ENCODE measurements at regions not wholly inside any gene's neighbourhood (a gene's known extent, or its start where the extent isn't known, plus 50 kb on each side); places are given as distances from the start of the nearest gene placed in this dataset.

DNA sequence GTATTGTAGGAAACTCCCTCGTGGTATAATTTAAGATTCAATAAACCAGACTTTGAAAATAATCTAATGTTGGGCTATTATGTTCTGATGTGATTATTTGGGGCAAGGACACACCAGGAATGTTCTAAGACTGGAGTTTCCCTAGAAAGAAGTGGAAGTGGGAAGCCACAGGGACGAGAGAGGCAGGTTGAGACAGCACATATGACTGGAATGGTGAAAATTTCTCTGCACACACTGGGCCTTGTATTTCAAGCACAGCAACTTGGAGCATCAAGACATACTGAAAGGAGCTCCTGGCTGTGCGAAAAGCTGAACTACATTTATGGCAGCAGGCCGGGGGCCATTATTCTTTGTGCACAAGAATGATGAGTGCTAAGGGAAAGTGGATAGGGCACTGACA lies 98.2 kb downstream of the CETN3 start:
- Histone ChIP-seq H3K4me3 (no peak overlapping the region), H3K9me3 (no peaks in the 10 kb centered on the region), H3K4me1 (peaks cover 0 to 6% (median 0%) of the 10 kb centered on the region in 4 donors), H3K27ac (no peak overlapping the region), H3K36me3 (no peaks in the 10 kb centered on the region), H3K27me3 (no peaks in the 10 kb centered on the region)
- no peak for DNase-seq
- intact Hi-C loops (cut with DNase I; ENCODE audit: low total_unique reads) = no loop called here
- 49 to 73% (median 55%) methylated on average over 4 of the region's 4 CpGs for WGBS, 5 donors
- TF ChIP-seq EP300 (IDR thresholded peaks at IDR 0.05) (no peak), POLR2AphosphoS5 (IDR thresholded peaks at IDR 0.05) (no peak), POLR2A (IDR thresholded peaks at IDR 0.05) (no peak)
- TF ChIP-seq, protein P1, sequence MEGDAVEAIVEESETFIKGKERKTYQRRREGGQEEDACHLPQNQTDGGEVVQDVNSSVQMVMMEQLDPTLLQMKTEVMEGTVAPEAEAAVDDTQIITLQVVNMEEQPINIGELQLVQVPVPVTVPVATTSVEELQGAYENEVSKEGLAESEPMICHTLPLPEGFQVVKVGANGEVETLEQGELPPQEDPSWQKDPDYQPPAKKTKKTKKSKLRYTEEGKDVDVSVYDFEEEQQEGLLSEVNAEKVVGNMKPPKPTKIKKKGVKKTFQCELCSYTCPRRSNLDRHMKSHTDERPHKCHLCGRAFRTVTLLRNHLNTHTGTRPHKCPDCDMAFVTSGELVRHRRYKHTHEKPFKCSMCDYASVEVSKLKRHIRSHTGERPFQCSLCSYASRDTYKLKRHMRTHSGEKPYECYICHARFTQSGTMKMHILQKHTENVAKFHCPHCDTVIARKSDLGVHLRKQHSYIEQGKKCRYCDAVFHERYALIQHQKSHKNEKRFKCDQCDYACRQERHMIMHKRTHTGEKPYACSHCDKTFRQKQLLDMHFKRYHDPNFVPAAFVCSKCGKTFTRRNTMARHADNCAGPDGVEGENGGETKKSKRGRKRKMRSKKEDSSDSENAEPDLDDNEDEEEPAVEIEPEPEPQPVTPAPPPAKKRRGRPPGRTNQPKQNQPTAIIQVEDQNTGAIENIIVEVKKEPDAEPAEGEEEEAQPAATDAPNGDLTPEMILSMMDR (IDR thresholded peaks at IDR 0.05) = no peak

DNA sequence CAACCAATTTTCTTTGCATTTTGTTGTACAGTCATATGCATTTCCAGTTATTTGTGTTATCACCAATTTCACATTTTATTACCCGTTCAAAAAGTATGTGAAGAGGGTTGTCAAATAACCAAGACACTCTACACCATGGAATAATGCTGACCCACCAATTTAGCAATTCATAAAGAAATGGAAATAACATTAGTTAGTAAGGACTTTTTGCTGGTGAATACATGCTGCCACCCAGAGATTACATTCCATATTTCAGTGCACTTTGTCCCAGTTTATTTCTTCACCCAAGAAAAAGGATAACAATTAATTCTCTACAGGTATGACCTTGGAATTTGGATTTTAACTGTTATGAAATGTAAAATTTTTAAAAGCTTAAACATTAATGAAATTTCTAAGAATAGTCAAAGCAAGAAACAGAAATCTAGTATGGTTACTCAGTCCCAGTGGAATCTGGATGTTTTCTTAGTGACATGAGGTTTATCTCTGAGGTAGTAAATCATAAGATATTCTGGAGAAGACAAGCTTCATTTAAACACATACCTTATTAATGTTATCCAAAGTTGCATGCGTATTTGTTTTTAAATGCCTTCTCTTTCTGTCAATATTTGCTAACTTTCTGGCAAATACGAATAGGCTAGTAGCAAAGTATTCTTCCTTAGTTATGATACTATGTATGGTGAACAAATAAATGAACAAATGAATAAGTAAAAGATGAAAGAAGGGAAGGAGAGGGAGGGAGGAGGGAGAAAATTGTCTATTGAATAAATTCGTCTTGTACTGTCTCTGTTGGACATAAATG lies 100.6 kb downstream of the CETN3 start:
- 34 to 53% (median 45%) methylated on average over 4 of the region's 4 CpGs for WGBS, 5 donors
- no peak for TF ChIP-seq EP300 (IDR thresholded peaks at IDR 0.05)
- TF ChIP-seq POLR2AphosphoS5 (IDR thresholded peaks at IDR 0.05) = no peak
- no peak for TF ChIP-seq POLR2A (IDR thresholded peaks at IDR 0.05)
- TF ChIP-seq, protein P1 (IDR thresholded peaks at IDR 0.05) = no peak
- DNase-seq = no peak
- no peaks in the 10 kb centered on the region for H3K36me3 ChIP-seq
- H3K4me1 ChIP-seq = peaks cover 0 to 13% (median 0%) of the 10 kb centered on the region in 4 donors
- H3K9me3 ChIP-seq = no peaks in the 10 kb centered on the region
- intact Hi-C loops (cut with DNase I; ENCODE audit: low total_unique reads) = no loop called here
- H3K27me3 ChIP-seq = no peaks in the 10 kb centered on the region
- H3K4me3 ChIP-seq = no peak overlapping the region
- H3K27ac ChIP-seq = no peak overlapping the region

DNA sequence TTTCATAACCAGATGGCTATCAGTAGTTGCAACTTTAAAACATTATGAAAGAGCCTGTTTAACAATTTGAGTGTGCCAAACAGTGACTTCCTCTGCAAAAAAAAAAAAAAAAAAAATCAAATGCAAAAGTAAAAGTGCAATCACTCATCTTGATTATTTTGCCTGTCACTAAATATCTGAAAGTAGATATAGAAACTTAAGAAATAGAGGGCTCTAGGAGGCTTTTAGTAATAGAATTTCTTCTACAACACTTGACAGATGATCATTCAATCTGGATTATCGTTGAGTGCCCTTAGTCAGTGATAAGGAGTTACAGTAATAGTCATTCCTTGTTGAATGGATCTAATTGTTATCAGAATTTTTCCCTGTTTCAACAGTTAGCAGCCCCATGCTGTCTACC lies 101.8 kb downstream of the CETN3 start:
- H3K9me3 ChIP-seq = no peaks in the 10 kb centered on the region
- no peak overlapping the region for H3K4me3 ChIP-seq
- TF ChIP-seq POLR2AphosphoS5 (IDR thresholded peaks at IDR 0.05) = no peak
- TF ChIP-seq EP300 (IDR thresholded peaks at IDR 0.05) = no peak
- TF ChIP-seq, protein P1 (IDR thresholded peaks at IDR 0.05) = no peak
- TF ChIP-seq POLR2A (IDR thresholded peaks at IDR 0.05) = no peak
- no peaks in the 10 kb centered on the region for H3K36me3 ChIP-seq
- H3K27ac ChIP-seq = no peak overlapping the region
- WGBS, 5 donors = 16 to 38% (median 16%) methylated on average over 1 of the region's 1 CpG
- DNase-seq = no peak
- peaks cover 0 to 13% (median 0%) of the 10 kb centered on the region in 4 donors for H3K4me1 ChIP-seq
- H3K27me3 ChIP-seq = no peaks in the 10 kb centered on the region
- intact Hi-C loops (cut with DNase I; ENCODE audit: low total_unique reads) = no loop called here

DNA sequence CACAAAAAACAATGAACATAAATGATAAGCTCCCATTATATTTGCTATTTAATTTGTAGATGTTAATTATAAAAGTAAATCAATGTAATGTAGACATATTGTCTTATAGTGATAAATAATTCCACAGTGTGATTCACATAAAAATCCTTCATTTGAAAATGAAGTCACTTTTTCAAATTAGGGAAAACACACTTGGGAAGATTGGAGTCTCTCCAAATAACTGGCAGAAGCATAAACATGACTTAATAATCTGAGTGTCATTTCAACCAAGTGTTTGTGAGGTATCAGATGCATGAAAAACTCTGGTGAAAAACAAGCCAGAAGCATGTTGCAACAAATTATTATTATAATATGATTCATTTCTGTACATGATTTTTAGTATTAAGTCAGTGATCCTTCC lies 102.2 kb downstream of the CETN3 start:
- H3K4me3 ChIP-seq = no peak overlapping the region
- no peak for DNase-seq
- no peaks in the 10 kb centered on the region for H3K36me3 ChIP-seq
- no peak for TF ChIP-seq POLR2AphosphoS5 (IDR thresholded peaks at IDR 0.05)
- TF ChIP-seq EP300 (IDR thresholded peaks at IDR 0.05) = no peak
- TF ChIP-seq POLR2A (IDR thresholded peaks at IDR 0.05) = no peak
- TF ChIP-seq, protein P1 (IDR thresholded peaks at IDR 0.05) = no peak
- H3K4me1 ChIP-seq = peaks cover 0 to 13% (median 0%) of the 10 kb centered on the region in 4 donors
- intact Hi-C loops (cut with DNase I; ENCODE audit: low total_unique reads) = no loop called here
- no peaks in the 10 kb centered on the region for H3K9me3 ChIP-seq
- no peak overlapping the region for H3K27ac ChIP-seq
- H3K27me3 ChIP-seq = no peaks in the 10 kb centered on the region

Data from stomach (tissue), 8 donors.